Osteoblast (primary cell): ENCODE measurements at regions not wholly inside any gene's neighbourhood (a gene's known extent, or its start where the extent isn't known, plus 50 kb on each side); places are given as distances from the start of the nearest gene placed in this dataset. TPM values are rescaled to one million over a fixed set of nuclear protein-coding genes. Genes with fewer than 3 reads are reported as not detected.

ENCODE experiments used
- DNase-seq: peaks from one replicate; pipeline ENCODE4 v3.0.0; 2011; ENCODE audit warnings: low spot score, mixed read lengths; ENCODE audit not compliant: insufficient read length; ENCODE audit errors: missing footprints
- H2AFZ ChIP-seq: 2 replicates; pipeline ENCODE4 v1.6.0; 2011; ENCODE audit warnings: mild to moderate bottlenecking, low read length
- H3K27ac ChIP-seq: 2 replicates; pipeline ENCODE4 v1.5.1; 2011; ENCODE audit warnings: mild to moderate bottlenecking, low read depth, low read length, moderate library complexity
- H3K27me3 ChIP-seq: 2 replicates; pipeline ENCODE4 v1.6.0; 2012; ENCODE audit warnings: mild to moderate bottlenecking, control low read depth, inconsistent platforms, low read length, moderate library complexity; ENCODE audit not compliant: insufficient read depth
- H3K36me3 ChIP-seq: 2 replicates; pipeline ENCODE4 v1.5.1; 2011; ENCODE audit warnings: mild to moderate bottlenecking, low read length, control low read depth, moderate library complexity; ENCODE audit not compliant: insufficient read depth
- H3K4me1 ChIP-seq: 2 replicates; pipeline ENCODE4 v1.5.1; 2011; ENCODE audit warnings: mild to moderate bottlenecking, low read length, control low read depth, moderate library complexity; ENCODE audit not compliant: insufficient read depth
- H3K4me2 ChIP-seq: 2 replicates; pipeline ENCODE4 v1.6.0; 2011; ENCODE audit warnings: mild to moderate bottlenecking, low read length; ENCODE audit not compliant: insufficient read depth
- H3K4me3 ChIP-seq: fragments of 200-600 bp; sonication (generic); 3 replicates; pipeline ENCODE4 v1.5.1; 2012; ENCODE audit warnings: mild to moderate bottlenecking, low read length, inconsistent platforms; ENCODE audit not compliant: insufficient read depth
- H3K79me2 ChIP-seq: 2 replicates; pipeline ENCODE4 v1.6.0; 2012; ENCODE audit warnings: mild to moderate bottlenecking, low read length, control low read depth, inconsistent platforms; ENCODE audit not compliant: insufficient read depth
- H3K9me3 ChIP-seq: 2 replicates; pipeline ENCODE4 v1.5.1; 2011; ENCODE audit warnings: low read depth, low read length, control low read depth
- H4K20me1 ChIP-seq: 2 replicates; pipeline ENCODE4 v1.6.0; 2012; ENCODE audit warnings: mild to moderate bottlenecking, low read length, control low read depth; ENCODE audit not compliant: insufficient read depth
- CTCF ChIP-seq: IDR thresholded peaks from 2 replicates; pipeline ENCODE4 v1.5.1; 2011; ENCODE audit warnings: mild to moderate bottlenecking, low read depth, low read length, moderate library complexity; ENCODE audit errors: extremely low read depth
- small RNA-seq: library from RNA; depleted of rRNA; stranded (forward); fragments of <200 nt; gene quantifications from one replicate; pipeline ENCODE3, GENCODE V24; 2012

- no peak overlapping the region for H2AFZ ChIP-seq
- no peaks in the 10 kb centered on the region for H3K4me1 ChIP-seq
These were observed 172.6 kb downstream of the FGFR2 start for GRCh38 chr10:121425623-121426022.

GRCh38 chr10:121426307-121426706, 171.9 kb downstream of the FGFR2 start:
- Histone ChIP-seq H3K27ac (no peak overlapping the region), H3K4me1 (no peaks in the 10 kb centered on the region), H3K79me2 (no peaks in the 10 kb centered on the region), H3K36me3 (no peaks in the 10 kb centered on the region), H3K4me2 (no peak overlapping the region), H3K9me3 (no peaks in the 10 kb centered on the region), H4K20me1 (no peaks in the 10 kb centered on the region), H3K4me3 (no peak overlapping the region), H2AFZ (no peak overlapping the region), H3K27me3 (no peaks in the 10 kb centered on the region)
- TF ChIP-seq CTCF, result no peak
- no peak for DNase-seq

More at GRCh38 chr10:121425623-121426022, 172.6 kb downstream of the FGFR2 start:
- Histone ChIP-seq H3K9me3 (no peaks in the 10 kb centered on the region), H4K20me1 (no peaks in the 10 kb centered on the region), H3K36me3 (no peaks in the 10 kb centered on the region), H3K27ac (no peak overlapping the region), H3K27me3 (no peaks in the 10 kb centered on the region), H3K79me2 (no peaks in the 10 kb centered on the region), H3K4me2 (no peak overlapping the region), H3K4me3 (no peak overlapping the region)
- no peak for TF ChIP-seq CTCF
- DNase-seq, result no peak

Small RNA genes lying in the stretch of these regions (small RNA-seq; reads per million reads assigned to genes)
- not detected for gene RN7SKP167
